Naive thymus-derived CD4-positive, alpha-beta T cell (primary cell): ENCODE measurements at regions not wholly inside any gene's neighbourhood (a gene's known extent, or its start where the extent isn't known, plus 50 kb on each side); places are given as distances from the start of the nearest gene placed in this dataset.

ENCODE experiments used
- ATAC-seq: fragments of 150-1000 bp; cut with Tn5 transposase; 2 replicates; pipeline ENCODE4 v1.10.0; 2021; ENCODE audit warnings: mild to moderate bottlenecking, moderate library complexity
- CTCF ChIA-PET: fragments of 350-600 bp; sonication (Branson Sonifier 250); formaldehyde crosslinking; loops from one replicate; lab custom pipeline; 2021; ENCODE audit warnings: antibody characterized with exemption; lab: Charles Lee
- POLR2A ChIA-PET: fragments of 350-600 bp; sonication (Branson Sonifier 250); formaldehyde crosslinking; loops from one replicate; lab custom pipeline; 2021; ENCODE audit warnings: antibody characterized with exemption, inconsistent platforms; lab: Charles Lee
- DNase-seq, 9 donors: peaks; one replicate each; pipeline versions ENCODE4 v3.0.0 to v3.0.0-alpha.2; 2020 to 2022; ENCODE audit warnings: mixed read lengths in 1 of 9
- H3K27ac ChIP-seq: one replicate; pipeline ENCODE4 v1.7.0; 2013; ENCODE audit warnings: mild to moderate bottlenecking, low read depth, low read length, moderate library complexity
- H3K27me3 ChIP-seq, 2 donors: one replicate each; pipeline ENCODE4 v1.7.0; 2013; ENCODE audit warnings: low read length in 2 of 2, mild to moderate bottlenecking in 2 of 2, moderate library complexity in 2 of 2; ENCODE audit not compliant: control insufficient read depth in 2 of 2, insufficient read depth in 2 of 2
- H3K36me3 ChIP-seq, 3 experiments: 1 replicate in 2 of 3; 2 replicates in 1 of 3; pipeline ENCODE4 v1.7.0; 2013; ENCODE audit warnings: low read length in 3 of 3, mild to moderate bottlenecking in 3 of 3, moderate library complexity in 1 of 3; ENCODE audit not compliant: insufficient read depth in 3 of 3, control insufficient read depth in 2 of 3
- H3K4me1 ChIP-seq, 2 donors: one replicate each; pipeline ENCODE4 v1.7.0; 2013; ENCODE audit warnings: low read length in 2 of 2, mild to moderate bottlenecking in 2 of 2, moderate library complexity in 1 of 2; ENCODE audit not compliant: control insufficient read depth in 2 of 2, insufficient read depth in 2 of 2
- H3K4me3 ChIP-seq: 2 replicates; pipeline ENCODE4 v1.7.0; 2013; ENCODE audit warnings: mild to moderate bottlenecking, low read length
- H3K9me3 ChIP-seq, 3 experiments: 1 replicate in 2 of 3; 2 replicates in 1 of 3; pipeline ENCODE4 v1.7.0; 2013; ENCODE audit warnings: low read length in 3 of 3; ENCODE audit not compliant: control insufficient read depth in 2 of 3
- H3K27ac Mint-ChIP-seq, 9 donors: one replicate each; pipeline ENCODE4 v1.8.0; 2020 to 2022; ENCODE audit warnings: mixed read lengths in 9 of 9, mild to moderate bottlenecking in 8 of 9, moderate library complexity in 5 of 9, inconsistent platforms in 2 of 9
- H3K27me3 Mint-ChIP-seq, 5 donors: one replicate each; pipeline ENCODE4 v1.8.0; 2021 to 2022; ENCODE audit warnings: mixed read lengths in 5 of 5, mild to moderate bottlenecking in 1 of 5
- H3K36me3 Mint-ChIP-seq, 5 donors: one replicate each; pipeline ENCODE4 v1.8.0; 2020 to 2022; ENCODE audit warnings: mixed read lengths in 5 of 5, mild to moderate bottlenecking in 3 of 5, inconsistent platforms in 1 of 5
- H3K4me1 Mint-ChIP-seq, 7 donors: one replicate each; pipeline ENCODE4 v1.8.0; 2020 to 2022; ENCODE audit warnings: mixed read lengths in 7 of 7, mild to moderate bottlenecking in 3 of 7, inconsistent platforms in 1 of 7
- H3K4me3 Mint-ChIP-seq, 10 donors: one replicate each; pipeline ENCODE4 v1.8.0; 2020 to 2022; ENCODE audit warnings: mild to moderate bottlenecking in 10 of 10, mixed read lengths in 10 of 10, moderate library complexity in 6 of 10, inconsistent platforms in 2 of 10
- H3K9me3 Mint-ChIP-seq, 11 donors: one replicate each; pipeline ENCODE4 v1.8.0; 2020 to 2022; ENCODE audit warnings: mixed read lengths in 11 of 11, mild to moderate bottlenecking in 4 of 11, inconsistent platforms in 1 of 11, moderate library complexity in 1 of 11
- intact Hi-C, 2 donors: fragments of 100-400 bp; cut with micrococcal nuclease; formaldehyde crosslinking; loops; one replicate each; pipeline ENCODE4 v1.15.1; 2023

GRCh38 chr5:39880985-39881384 is 456.2 kb upstream of the DAB2 start:
- ChIA-PET POLR2A (no interaction called here), CTCF (no interaction called here)
- Histone ChIP-seq H3K36me3 (no peaks in the 10 kb centered on the region), H3K4me3 (no peak overlapping the region), H3K27me3 (no peaks in the 10 kb centered on the region), H3K9me3 (no peaks in the 10 kb centered on the region), H3K4me1 (no peaks in the 10 kb centered on the region), H3K27ac (no peak overlapping the region)
- H3K9me3 Mint-ChIP-seq: peaks cover 0 to 3% (median 0%) of the 10 kb centered on the region in 11 donors
- H3K27me3 Mint-ChIP-seq: peaks cover 4 to 39% (median 33%) of the 10 kb centered on the region in 5 donors
- no peak for ATAC-seq
- H3K4me3 Mint-ChIP-seq: no peak overlapping the region
- no peaks in the 10 kb centered on the region for H3K4me1 Mint-ChIP-seq
- no peak overlapping the region for H3K27ac Mint-ChIP-seq
- intact Hi-C loops: no loop called here
- DNase-seq: no peak
- no peaks in the 10 kb centered on the region for H3K36me3 Mint-ChIP-seq

- H3K4me3 Mint-ChIP-seq: no peak overlapping the region
- intact Hi-C loops: no loop called here
- peaks cover 0 to 2% (median 0%) of the 10 kb centered on the region in 11 donors for H3K9me3 Mint-ChIP-seq
- Histone ChIP-seq H3K4me3 (no peak overlapping the region), H3K36me3 (no peaks in the 10 kb centered on the region), H3K27me3 (no peaks in the 10 kb centered on the region), H3K9me3 (no peaks in the 10 kb centered on the region), H3K27ac (no peak overlapping the region), H3K4me1 (no peaks in the 10 kb centered on the region)
- ChIA-PET POLR2A (no interaction called here), CTCF (no interaction called here)
- no peak for DNase-seq
- H3K4me1 Mint-ChIP-seq: no peaks in the 10 kb centered on the region
- peaks cover 3 to 35% (median 22%) of the 10 kb centered on the region in 5 donors for H3K27me3 Mint-ChIP-seq
- no peak for ATAC-seq
- no peaks in the 10 kb centered on the region for H3K36me3 Mint-ChIP-seq
- no peak overlapping the region for H3K27ac Mint-ChIP-seq
These were observed 452.7 kb upstream of the DAB2 start for GRCh38 chr5:39877479-39877878.

GRCh38 chr5:39876146-39876545 is 451.4 kb upstream of the DAB2 start:
- Mint-ChIP-seq H3K9me3 (peaks cover 0 to 10% (median 2%) of the 10 kb centered on the region in 11 donors), H3K27ac (no peak overlapping the region), H3K36me3 (no peaks in the 10 kb centered on the region), H3K4me3 (no peak overlapping the region), H3K27me3 (peaks cover 6 to 36% (median 13%) of the 10 kb centered on the region in 5 donors), H3K4me1 (no peaks in the 10 kb centered on the region)
- no peaks in the 10 kb centered on the region for H3K4me1 ChIP-seq
- no peak overlapping the region for H3K4me3 ChIP-seq
- POLR2A ChIA-PET: no interaction called here
- H3K9me3 ChIP-seq: no peaks in the 10 kb centered on the region
- no peak for DNase-seq
- H3K27me3 ChIP-seq: no peaks in the 10 kb centered on the region
- no peak overlapping the region for H3K27ac ChIP-seq
- H3K36me3 ChIP-seq: no peaks in the 10 kb centered on the region
- no peak for ATAC-seq
- intact Hi-C loops: no loop called here
- CTCF ChIA-PET: no interaction called here

GRCh38 chr5:39870137-39870536 is 445.4 kb upstream of the DAB2 start:
- Histone ChIP-seq H3K36me3 (no peaks in the 10 kb centered on the region), H3K4me1 (no peaks in the 10 kb centered on the region), H3K9me3 (peaks cover 0 to 3% (median 0%) of the 10 kb centered on the region in 3 experiments), H3K4me3 (no peak overlapping the region), H3K27ac (no peak overlapping the region), H3K27me3 (no peaks in the 10 kb centered on the region)
- H3K27me3 Mint-ChIP-seq: peaks cover 3 to 22% (median 13%) of the 10 kb centered on the region in 5 donors
- peaks cover 3 to 32% (median 13%) of the 10 kb centered on the region in 11 donors for H3K9me3 Mint-ChIP-seq
- ChIA-PET POLR2A (no interaction called here), CTCF (no interaction called here)
- ATAC-seq (no peak), DNase-seq (no peak)
- H3K4me1 Mint-ChIP-seq: no peaks in the 10 kb centered on the region
- H3K36me3 Mint-ChIP-seq: no peaks in the 10 kb centered on the region
- no peak overlapping the region for H3K27ac Mint-ChIP-seq
- H3K4me3 Mint-ChIP-seq: no peak overlapping the region
- intact Hi-C loops: no loop called here

GRCh38 chr5:39869396-39869795 is 444.6 kb upstream of the DAB2 start:
- DNase-seq (no peak), ATAC-seq (no peak)
- Mint-ChIP-seq H3K36me3 (no peaks in the 10 kb centered on the region), H3K9me3 (peaks cover 3 to 32% (median 13%) of the 10 kb centered on the region in 11 donors), H3K4me3 (no peak overlapping the region), H3K27ac (no peak overlapping the region), H3K4me1 (no peaks in the 10 kb centered on the region), H3K27me3 (peaks cover 3 to 18% (median 9%) of the 10 kb centered on the region in 5 donors)
- Histone ChIP-seq H3K36me3 (no peaks in the 10 kb centered on the region), H3K27me3 (no peaks in the 10 kb centered on the region), H3K4me1 (no peaks in the 10 kb centered on the region), H3K27ac (no peak overlapping the region), H3K4me3 (no peak overlapping the region), H3K9me3 (peaks cover 0 to 3% (median 0%) of the 10 kb centered on the region in 3 experiments)
- ChIA-PET CTCF (no interaction called here), POLR2A (no interaction called here)
- intact Hi-C loops: no loop called here

GRCh38 chr5:39867923-39868322 is 443.1 kb upstream of the DAB2 start:
- no peaks in the 10 kb centered on the region for H3K4me1 Mint-ChIP-seq
- Histone ChIP-seq H3K27me3 (no peaks in the 10 kb centered on the region), H3K9me3 (peaks cover 0 to 3% (median 0%) of the 10 kb centered on the region in 3 experiments), H3K27ac (no peak overlapping the region), H3K36me3 (no peaks in the 10 kb centered on the region), H3K4me3 (no peak overlapping the region), H3K4me1 (no peaks in the 10 kb centered on the region)
- no peaks in the 10 kb centered on the region for H3K36me3 Mint-ChIP-seq
- DNase-seq (no peak), ATAC-seq (no peak)
- H3K4me3 Mint-ChIP-seq: no peak overlapping the region
- H3K27me3 Mint-ChIP-seq: peaks cover 3 to 14% (median 5%) of the 10 kb centered on the region in 5 donors
- POLR2A ChIA-PET: no interaction called here
- CTCF ChIA-PET: no interaction called here
- no peak overlapping the region for H3K27ac Mint-ChIP-seq
- H3K9me3 Mint-ChIP-seq: peaks cover 3 to 32% (median 13%) of the 10 kb centered on the region in 11 donors
- intact Hi-C loops: no loop called here

GRCh38 chr5:39863926-39864552 is 439.3 kb upstream of the DAB2 start:
- H3K27ac Mint-ChIP-seq: no peak overlapping the region
- no peaks in the 10 kb centered on the region for H3K36me3 ChIP-seq
- CTCF ChIA-PET: no interaction called here
- no peaks in the 10 kb centered on the region for H3K4me1 Mint-ChIP-seq
- no peak for DNase-seq
- intact Hi-C loops: no loop called here
- no peak for ATAC-seq
- POLR2A ChIA-PET: no interaction called here
- H3K36me3 Mint-ChIP-seq: no peaks in the 10 kb centered on the region
- H3K4me3 Mint-ChIP-seq: no peak overlapping the region
- peaks cover 0 to 23% (median 14%) of the 10 kb centered on the region in 5 donors for H3K27me3 Mint-ChIP-seq
- no peak overlapping the region for H3K27ac ChIP-seq
- H3K9me3 Mint-ChIP-seq: peaks cover 0 to 6% (median 2%) of the 10 kb centered on the region in 11 donors
- no peak overlapping the region for H3K4me3 ChIP-seq
- no peaks in the 10 kb centered on the region for H3K9me3 ChIP-seq
- no peaks in the 10 kb centered on the region for H3K4me1 ChIP-seq
- no peaks in the 10 kb centered on the region for H3K27me3 ChIP-seq
